GM19035 (cell line): ENCODE measurements at regions not wholly inside any gene's neighbourhood (a gene's known extent, or its start where the extent isn't known, plus 50 kb on each side); places are given as distances from the start of the nearest gene placed in this dataset.

Source experiments
- ATAC-seq: cut with Tn5 transposase; IDR thresholded peaks from one replicate; pipeline ENCODE4 v1.9.1; 2021; ENCODE audit not compliant: unreplicated experiment

GRCh38 chr13:63696055-63696454 lies 2280.4 kb upstream of the PCDH20 start:
- ATAC-seq, result no peak

DNA sequence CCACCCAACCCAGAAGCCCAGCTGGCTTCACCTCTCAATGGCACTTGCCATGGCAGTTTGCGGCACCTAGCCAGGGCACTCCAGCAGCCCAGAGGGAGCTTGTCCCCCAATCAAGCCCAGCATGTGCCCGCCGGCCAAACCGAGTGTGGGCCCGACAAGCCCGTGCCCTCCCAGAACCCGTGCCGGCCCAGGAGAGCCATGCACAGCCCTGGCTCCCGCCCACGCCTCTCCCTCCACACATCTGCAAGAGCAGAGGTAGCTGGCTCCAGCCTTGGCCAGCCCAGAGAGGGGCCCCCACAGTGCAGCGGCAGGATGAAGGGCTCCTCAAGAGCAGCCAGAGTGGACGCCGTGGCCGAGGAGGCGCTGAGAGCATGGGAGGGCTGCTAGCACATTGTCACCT lies 2278.0 kb upstream of the PCDH20 start:
- no peak for ATAC-seq

DNA sequence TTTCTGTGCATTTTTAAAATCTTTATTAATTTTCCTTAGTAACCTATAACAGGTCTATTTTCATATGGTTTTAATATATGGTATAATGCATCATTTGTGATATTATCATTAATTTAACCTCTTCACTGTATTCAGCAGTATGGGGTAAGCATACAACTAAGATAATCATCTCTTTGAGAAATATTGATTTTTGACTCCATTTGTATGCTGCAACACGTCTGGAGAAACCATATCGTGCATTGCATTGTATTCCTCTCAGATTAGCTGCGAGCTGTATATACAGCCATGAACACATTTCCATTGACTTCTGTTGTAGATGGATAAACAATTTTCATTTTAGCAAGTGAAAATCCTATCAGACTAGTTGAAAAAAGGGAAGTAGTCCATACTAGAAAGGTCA lies 2275.8 kb upstream of the PCDH20 start:
- no peak for ATAC-seq

GRCh38 chr13:63690672-63691071 lies 2275.0 kb upstream of the PCDH20 start:
- no peak for ATAC-seq

- no peak for ATAC-seq
Measured at GRCh38 chr13:63684822-63685221, 2269.2 kb upstream of the PCDH20 start.

- ATAC-seq, result no peak
Measured at GRCh38 chr13:63680704-63681103, 2265.1 kb upstream of the PCDH20 start.

GRCh38 chr13:63671296-63671695 lies 2255.6 kb upstream of the PCDH20 start:
- no peak for ATAC-seq

- ATAC-seq, result no peak
Measured at GRCh38 chr13:63651394-63651793, 2235.7 kb upstream of the PCDH20 start.

GRCh38 chr13:63643543-63643942 lies 2227.9 kb upstream of the PCDH20 start:
- ATAC-seq, result no peak

DNA sequence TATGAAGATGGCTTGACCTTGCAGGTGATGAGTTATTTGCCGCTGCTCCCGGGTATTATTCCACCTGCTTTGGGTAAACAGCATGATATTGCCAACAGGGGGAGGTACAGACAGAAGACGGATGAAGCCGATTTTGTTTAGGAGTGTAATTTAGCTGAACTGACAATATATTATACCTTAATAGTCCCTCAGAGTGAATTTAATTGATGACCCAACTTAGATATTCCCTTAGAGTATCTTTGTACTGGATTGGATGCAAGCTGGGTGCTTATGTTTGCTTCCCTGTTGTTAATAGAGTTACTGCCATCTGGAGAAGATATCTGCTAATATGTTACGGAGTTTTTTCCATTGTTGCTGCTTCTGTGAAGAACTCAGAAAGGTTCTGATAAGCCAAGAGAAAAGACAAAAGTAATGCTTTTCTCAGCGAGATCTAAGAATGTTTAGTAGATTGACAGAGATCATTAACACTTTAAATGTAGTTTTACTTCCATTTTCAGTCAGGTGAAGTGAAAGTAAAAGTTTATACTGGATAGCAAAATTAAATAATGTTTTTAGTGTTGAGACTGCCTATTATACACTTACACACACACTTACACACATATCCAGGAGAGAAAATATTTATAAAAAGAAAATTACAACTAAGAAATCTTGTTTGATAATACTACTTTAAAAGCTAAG lies 2220.8 kb upstream of the PCDH20 start:
- peak; percentile 68 for ATAC-seq

GRCh38 chr13:63632321-63632720 lies 2216.7 kb upstream of the PCDH20 start:
- ATAC-seq, result no peak

- no peak for ATAC-seq
Measured at GRCh38 chr13:63631006-63631405, 2215.4 kb upstream of the PCDH20 start.

- no peak for ATAC-seq
Measured at GRCh38 chr13:63629591-63629990, 2213.9 kb upstream of the PCDH20 start.

- ATAC-seq, result no peak
Measured at GRCh38 chr13:63628310-63628709, 2212.7 kb upstream of the PCDH20 start.

DNA sequence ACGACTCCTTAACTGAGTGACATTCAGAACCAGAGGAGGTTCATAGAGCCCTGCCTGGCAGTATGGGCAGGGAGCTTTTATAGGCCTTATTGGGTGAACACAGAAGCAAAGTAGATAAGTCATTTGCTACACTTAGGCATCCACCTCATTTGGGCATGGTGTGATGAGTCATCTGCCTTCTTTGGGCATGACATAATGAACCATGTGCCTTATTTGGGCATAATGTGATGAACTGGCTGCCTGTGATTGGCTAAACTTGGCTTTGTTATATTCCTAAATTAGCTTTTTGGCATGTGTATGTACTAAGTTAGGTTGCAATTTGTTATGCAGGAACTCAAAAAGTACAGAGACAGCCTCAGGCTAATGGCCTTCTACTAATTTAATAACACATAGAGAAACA lies 2210.2 kb upstream of the PCDH20 start:
- no peak for ATAC-seq

- no peak for ATAC-seq
Measured at GRCh38 chr13:63614874-63615612, 2199.4 kb upstream of the PCDH20 start.

DNA sequence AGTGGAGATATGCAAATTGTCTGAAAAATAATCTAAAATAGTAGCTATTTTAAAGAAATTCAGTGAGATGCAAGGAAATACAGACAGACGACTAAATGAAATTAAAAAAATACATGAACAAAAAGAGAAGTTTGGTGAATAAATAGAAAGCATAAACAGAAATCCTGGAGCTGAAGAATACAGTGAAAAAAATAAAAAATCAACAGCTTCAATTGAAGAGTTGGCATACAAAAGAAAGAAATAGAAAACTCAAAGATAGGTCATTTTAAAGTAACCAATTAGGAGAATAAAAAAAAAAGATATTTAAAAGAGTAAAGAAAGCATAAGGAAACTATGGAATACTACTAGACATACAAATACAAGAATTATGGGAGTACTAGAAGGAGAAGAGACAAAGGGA lies 2191.5 kb upstream of the PCDH20 start:
- ATAC-seq, result no peak

DNA sequence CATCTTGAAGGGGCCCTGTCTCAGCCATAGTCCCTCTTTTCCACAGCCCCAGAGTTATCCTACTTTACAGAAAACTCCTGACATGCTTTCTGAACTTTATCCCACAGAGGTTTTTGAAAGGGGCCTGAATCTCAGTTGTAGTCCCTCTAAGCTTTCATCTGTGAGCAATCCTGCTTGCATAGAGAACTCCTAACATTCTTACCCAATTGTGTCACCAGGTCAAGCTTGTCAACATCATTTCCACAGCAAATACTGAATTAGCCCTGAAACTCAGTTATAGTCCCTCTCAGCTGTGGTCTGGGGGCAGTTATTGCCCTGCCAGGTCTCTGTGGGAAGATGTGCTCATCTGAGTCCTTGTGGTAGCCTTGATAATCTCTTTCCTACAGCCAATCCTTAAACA lies 2190.3 kb upstream of the PCDH20 start:
- ATAC-seq, result no peak

- no peak for ATAC-seq
Measured at GRCh38 chr13:63605403-63605802, 2189.8 kb upstream of the PCDH20 start.

- ATAC-seq, result no peak
Measured at GRCh38 chr13:63595811-63596210, 2180.2 kb upstream of the PCDH20 start.

- no peak for ATAC-seq
Measured at GRCh38 chr13:63586467-63586866, 2170.8 kb upstream of the PCDH20 start.

GRCh38 chr13:63578796-63579195 lies 2163.1 kb upstream of the PCDH20 start:
- ATAC-seq, result no peak

GRCh38 chr13:63567031-63567430 lies 2151.4 kb upstream of the PCDH20 start:
- ATAC-seq, result no peak
